ENCODE measurements at regions not wholly inside any gene's neighbourhood (a gene's known extent, or its start where the extent isn't known, plus 50 kb on each side); places are given as distances from the start of the nearest gene placed in this dataset.

DNA sequence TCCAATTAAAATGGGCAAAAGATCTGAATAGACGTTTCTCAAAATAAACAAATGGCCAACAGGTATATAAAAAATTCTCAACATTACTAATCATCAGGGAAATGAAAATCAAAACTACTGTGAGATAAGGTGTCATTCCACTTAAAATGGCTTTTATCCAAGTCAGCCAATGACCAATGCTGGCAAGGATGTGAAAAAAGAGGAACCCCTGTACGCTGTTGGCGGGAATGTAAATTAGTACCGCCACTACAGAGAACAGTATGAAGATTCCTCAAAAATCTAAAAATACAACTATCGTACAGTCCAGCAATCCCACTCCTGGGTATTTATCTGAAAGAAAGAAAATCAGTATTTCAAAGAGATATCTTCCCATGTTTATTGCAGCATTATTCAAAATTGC lies 176.9 kb upstream of the STT3B start:
- no peak overlapping the region for H3K4me3 ChIP-seq (ENCODE audit: control insufficient read depth in 1 of 7, extremely low read depth in 1 of 7, insufficient read depth in 4 of 7, low read depth in 2 of 7, low read length in 6 of 7)
- CTCF ChIA-PET = no interaction called here

DNA sequence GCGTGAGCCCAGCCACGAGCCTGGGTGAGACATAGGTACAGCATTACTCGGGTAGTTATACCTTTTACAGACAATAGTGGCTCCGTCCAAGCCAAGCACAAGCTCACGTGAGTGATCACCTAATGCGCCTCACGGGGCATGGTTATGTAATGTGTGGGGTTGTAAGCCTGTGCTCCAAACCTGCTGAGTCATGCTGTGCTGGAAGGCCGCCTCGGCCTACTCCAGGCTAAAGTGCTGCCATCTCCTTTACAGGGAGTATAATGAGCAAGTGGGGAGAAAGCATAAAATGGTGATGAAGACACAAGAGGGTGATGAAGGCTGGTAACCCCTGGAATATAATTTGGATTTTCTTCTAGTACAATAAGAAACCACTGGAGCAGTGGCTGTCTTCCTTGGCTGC lies 175.8 kb upstream of the STT3B start:
- no peak overlapping the region for H3K4me3 ChIP-seq (ENCODE audit: control insufficient read depth in 1 of 7, extremely low read depth in 1 of 7, insufficient read depth in 4 of 7, low read depth in 2 of 7, low read length in 6 of 7)
- peaks cover 0 to 9% (median 0%) of the 10 kb centered on the region in 5 experiments for H3K9me3 ChIP-seq (ENCODE audit: control extremely low read depth in 1 of 5, control insufficient read depth in 4 of 5, insufficient read depth in 2 of 5, low read depth in 1 of 5, low read length in 4 of 5)
- no peak overlapping the region for H3K27ac ChIP-seq (ENCODE audit: insufficient read depth in 1 of 2, low read depth in 1 of 2, low read length in 2 of 2, poor library complexity in 1 of 2, severe bottlenecking in 2 of 2)
- peak; percentile 26 to 70 (median 57) for DNase-seq
- H3K27me3 ChIP-seq (replicated peaks in 2 of 5; ENCODE audit: control insufficient read depth in 4 of 5, insufficient read depth in 5 of 5, low read length in 4 of 5) = no peaks in the 10 kb centered on the region
- CTCF ChIA-PET = no interaction called here
- no peaks in the 10 kb centered on the region for H3K36me3 ChIP-seq (ENCODE audit: control insufficient read depth in 4 of 4, insufficient read depth in 4 of 4, low read length in 3 of 4)
- WGBS (ENCODE audit: insufficient coverage) = 70% methylated on average over 6 of the region's 9 CpGs
- POLR2A ChIA-PET = no interaction called here
- peaks cover 0 to 8% (median under 1%) of the 10 kb centered on the region in 4 experiments for H3K4me1 ChIP-seq (ENCODE audit: control extremely low read depth in 1 of 4, control insufficient read depth in 4 of 4, insufficient read depth in 4 of 4, low read length in 3 of 4)

More for the DNA sequence above, 176.9 kb upstream of the STT3B start:
- peaks cover 0 to 3% (median 0%) of the 10 kb centered on the region in 4 experiments for H3K4me1 ChIP-seq (ENCODE audit: control extremely low read depth in 1 of 4, control insufficient read depth in 4 of 4, insufficient read depth in 4 of 4, low read length in 3 of 4)
- no peaks in the 10 kb centered on the region for H3K36me3 ChIP-seq (ENCODE audit: control insufficient read depth in 4 of 4, insufficient read depth in 4 of 4, low read length in 3 of 4)
- H3K9me3 ChIP-seq (ENCODE audit: control extremely low read depth in 1 of 5, control insufficient read depth in 4 of 5, insufficient read depth in 2 of 5, low read depth in 1 of 5, low read length in 4 of 5) = peaks cover 0 to 9% (median 0%) of the 10 kb centered on the region in 5 experiments
- peak in 2 of 3 donors; percentile 52 to 61 for DNase-seq
- 93% methylated on average over 3 of the region's 5 CpGs for WGBS (ENCODE audit: insufficient coverage)
- POLR2A ChIA-PET = no interaction called here
- no peak overlapping the region for H3K27ac ChIP-seq (ENCODE audit: insufficient read depth in 1 of 2, low read depth in 1 of 2, low read length in 2 of 2, poor library complexity in 1 of 2, severe bottlenecking in 2 of 2)
- H3K27me3 ChIP-seq (replicated peaks in 2 of 5; ENCODE audit: control insufficient read depth in 4 of 5, insufficient read depth in 5 of 5, low read length in 4 of 5) = no peaks in the 10 kb centered on the region

DNA sequence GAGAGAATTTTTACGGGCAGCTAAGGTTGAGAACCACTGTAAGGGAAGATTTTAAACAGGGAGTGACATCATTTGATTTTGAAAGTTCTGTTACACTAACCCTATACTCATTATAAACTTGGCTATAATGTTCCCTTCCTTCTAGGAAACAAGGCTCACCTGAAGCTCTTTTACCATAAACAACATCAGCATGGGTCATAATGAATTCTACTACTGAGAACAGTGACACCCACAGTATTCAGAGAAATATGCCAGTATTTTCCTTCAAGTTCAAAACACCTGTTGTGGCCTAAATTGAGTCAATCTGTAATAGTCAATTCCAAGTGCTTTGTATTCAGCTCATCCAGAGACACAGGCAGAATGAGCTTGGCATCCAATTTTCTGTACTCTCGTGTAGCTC lies 175.3 kb upstream of the STT3B start:
- Histone ChIP-seq H3K27me3 (replicated peaks in 2 of 5; ENCODE audit: control insufficient read depth in 4 of 5, insufficient read depth in 5 of 5, low read length in 4 of 5) (no peaks in the 10 kb centered on the region), H3K27ac (ENCODE audit: insufficient read depth in 1 of 2, low read depth in 1 of 2, low read length in 2 of 2, poor library complexity in 1 of 2, severe bottlenecking in 2 of 2) (no peak overlapping the region), H3K4me3 (ENCODE audit: control insufficient read depth in 1 of 7, extremely low read depth in 1 of 7, insufficient read depth in 4 of 7, low read depth in 2 of 7, low read length in 6 of 7) (no peak overlapping the region), H3K36me3 (ENCODE audit: control insufficient read depth in 4 of 4, insufficient read depth in 4 of 4, low read length in 3 of 4) (no peaks in the 10 kb centered on the region), H3K9me3 (ENCODE audit: control extremely low read depth in 1 of 5, control insufficient read depth in 4 of 5, insufficient read depth in 2 of 5, low read depth in 1 of 5, low read length in 4 of 5) (peaks cover 0 to 9% (median 0%) of the 10 kb centered on the region in 5 experiments), H3K4me1 (ENCODE audit: control extremely low read depth in 1 of 4, control insufficient read depth in 4 of 4, insufficient read depth in 4 of 4, low read length in 3 of 4) (peaks cover 0 to 8% (median under 1%) of the 10 kb centered on the region in 4 experiments)
- ChIA-PET CTCF (interaction anchor here (1.0 to 1.1 kb wide), 2 partner anchors 70 to 125 kb away, joined by 3 read pairs; no protein-coding TSS in a partner anchor), POLR2A (no interaction called here)
- WGBS (ENCODE audit: insufficient coverage) = 100% methylated on average over 1 of the region's 2 CpGs
- no peak for DNase-seq

DNA sequence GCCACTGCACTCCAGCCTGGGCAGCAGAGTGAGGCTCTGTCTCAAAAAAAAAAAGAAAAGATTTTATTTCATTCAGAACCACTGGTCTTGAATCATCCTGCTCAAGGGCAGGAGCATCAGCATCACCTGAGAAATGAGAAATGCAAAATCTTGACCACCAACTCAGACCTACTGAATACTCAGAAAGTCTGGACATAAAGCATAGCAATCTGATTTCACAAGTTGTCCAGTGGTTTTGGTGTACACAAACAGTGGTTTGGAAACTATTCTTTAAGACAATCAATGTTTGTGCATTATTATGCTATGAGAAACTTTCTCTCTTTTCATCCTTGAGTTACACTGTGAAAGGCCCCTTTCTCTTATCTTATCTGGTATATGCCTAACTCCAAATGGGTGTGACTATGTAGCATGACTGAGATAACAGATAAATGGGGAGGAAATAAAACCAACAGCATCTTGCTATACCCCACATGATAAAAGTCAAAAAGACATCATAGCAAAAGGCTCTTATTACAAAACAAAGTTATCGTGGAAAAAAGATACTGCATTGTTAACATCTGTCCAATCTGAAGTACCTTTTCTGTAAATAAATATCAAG lies 174.2 kb upstream of the STT3B start:
- Histone ChIP-seq H3K27ac (ENCODE audit: insufficient read depth in 1 of 2, low read depth in 1 of 2, low read length in 2 of 2, poor library complexity in 1 of 2, severe bottlenecking in 2 of 2) (no peak overlapping the region), H3K4me1 (ENCODE audit: control extremely low read depth in 1 of 4, control insufficient read depth in 4 of 4, insufficient read depth in 4 of 4, low read length in 3 of 4) (peaks cover 0 to 12% (median under 1%) of the 10 kb centered on the region in 4 experiments), H3K4me3 (ENCODE audit: control insufficient read depth in 1 of 7, extremely low read depth in 1 of 7, insufficient read depth in 4 of 7, low read depth in 2 of 7, low read length in 6 of 7) (no peak overlapping the region), H3K36me3 (ENCODE audit: control insufficient read depth in 4 of 4, insufficient read depth in 4 of 4, low read length in 3 of 4) (no peaks in the 10 kb centered on the region), H3K27me3 (replicated peaks in 2 of 5; ENCODE audit: control insufficient read depth in 4 of 5, insufficient read depth in 5 of 5, low read length in 4 of 5) (no peaks in the 10 kb centered on the region), H3K9me3 (ENCODE audit: control extremely low read depth in 1 of 5, control insufficient read depth in 4 of 5, insufficient read depth in 2 of 5, low read depth in 1 of 5, low read length in 4 of 5) (peaks cover 0 to 9% (median 0%) of the 10 kb centered on the region in 5 experiments)
- DNase-seq = no peak
- CTCF ChIA-PET = interaction anchor here (1.0 to 1.1 kb wide), 2 partner anchors 71 to 126 kb away, joined by 3 read pairs; no protein-coding TSS in a partner anchor
- 100% methylated on average over 1 of the region's 1 CpG for WGBS (ENCODE audit: insufficient coverage)
- POLR2A ChIA-PET = no interaction called here

DNA sequence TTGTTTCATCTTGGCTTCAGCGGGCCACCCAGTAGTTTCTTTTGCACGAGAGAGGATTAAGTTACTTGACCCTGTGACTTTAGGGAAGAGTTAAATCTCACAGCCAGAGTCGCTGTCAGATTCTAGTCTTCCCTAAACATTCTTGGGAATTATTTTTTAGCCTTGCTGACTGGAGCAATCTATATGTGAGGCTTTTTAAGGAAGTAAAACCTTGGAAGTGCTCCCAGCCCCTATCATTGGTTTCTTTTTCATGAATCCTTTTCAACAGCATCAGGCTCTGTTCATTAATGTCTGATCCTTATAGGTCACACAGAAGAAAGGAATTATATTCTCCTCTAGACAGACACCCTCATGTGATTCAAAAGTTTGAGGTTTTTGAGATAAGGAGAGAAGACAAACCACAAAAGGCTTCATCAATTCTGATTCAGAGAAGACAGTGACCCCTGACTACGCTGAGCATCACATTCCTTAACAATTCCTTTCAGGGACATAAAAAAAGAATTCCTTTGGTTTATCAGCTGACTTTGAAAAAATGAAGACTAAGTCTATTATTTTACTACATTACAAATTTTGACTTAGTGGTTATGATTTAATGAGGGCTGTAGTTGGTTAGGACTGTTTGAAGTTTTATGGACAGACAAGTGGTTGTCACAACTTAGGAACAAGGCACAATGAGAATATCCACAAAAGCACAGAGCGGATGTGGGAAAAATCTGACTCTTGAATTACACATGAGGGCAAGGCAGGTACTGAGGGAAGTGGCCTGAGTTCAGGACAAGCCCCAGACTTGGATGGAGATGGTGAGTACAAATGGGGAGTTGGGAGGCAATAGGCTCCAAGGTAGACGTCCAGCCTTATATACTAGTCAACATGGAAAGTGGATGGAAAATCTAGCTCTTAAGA lies 171.1 kb upstream of the STT3B start:
- H3K4me1 ChIP-seq (ENCODE audit: control extremely low read depth in 1 of 4, control insufficient read depth in 4 of 4, insufficient read depth in 4 of 4, low read length in 3 of 4) = peaks cover 0 to 14% (median under 1%) of the 10 kb centered on the region in 4 experiments
- peaks cover 0 to 4% (median 0%) of the 10 kb centered on the region in 5 experiments for H3K9me3 ChIP-seq (ENCODE audit: control extremely low read depth in 1 of 5, control insufficient read depth in 4 of 5, insufficient read depth in 2 of 5, low read depth in 1 of 5, low read length in 4 of 5)
- CTCF ChIA-PET = interaction anchor here (0.8 kb wide), 1 partner anchor 171 kb away, joined by 3 read pairs; the partner anchor contains the start of gene STT3B
- no peak for DNase-seq
- H3K4me3 ChIP-seq (ENCODE audit: control insufficient read depth in 1 of 7, extremely low read depth in 1 of 7, insufficient read depth in 4 of 7, low read depth in 2 of 7, low read length in 6 of 7) = no peak overlapping the region
- no peaks in the 10 kb centered on the region for H3K27me3 ChIP-seq (replicated peaks in 2 of 5; ENCODE audit: control insufficient read depth in 4 of 5, insufficient read depth in 5 of 5, low read length in 4 of 5)
- H3K36me3 ChIP-seq (ENCODE audit: control insufficient read depth in 4 of 4, insufficient read depth in 4 of 4, low read length in 3 of 4) = no peaks in the 10 kb centered on the region
- WGBS (ENCODE audit: insufficient coverage) = 89% methylated on average over 5 of the region's 6 CpGs
- H3K27ac ChIP-seq (ENCODE audit: insufficient read depth in 1 of 2, low read depth in 1 of 2, low read length in 2 of 2, poor library complexity in 1 of 2, severe bottlenecking in 2 of 2) = no peak overlapping the region
- POLR2A ChIA-PET = no interaction called here

DNA sequence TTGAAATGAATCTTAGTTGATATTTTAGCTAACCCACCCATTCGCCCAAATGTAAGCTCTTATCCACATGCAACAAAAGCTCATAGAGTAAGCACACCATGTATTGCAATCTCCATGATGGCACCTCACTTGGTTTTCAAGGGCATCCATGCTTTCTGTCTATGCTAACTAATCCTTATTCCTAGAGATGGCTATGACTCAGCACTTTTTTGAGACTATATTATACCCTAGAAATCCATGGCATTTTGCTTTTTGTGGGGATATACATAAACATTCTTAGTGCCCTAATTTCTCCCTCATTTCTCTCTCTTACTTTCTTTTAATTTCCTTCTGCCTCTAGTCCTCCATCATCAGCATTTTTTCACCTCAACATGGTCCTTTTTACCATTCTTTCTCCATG lies 168.5 kb upstream of the STT3B start:
- H3K27ac ChIP-seq (ENCODE audit: insufficient read depth in 1 of 2, low read depth in 1 of 2, low read length in 2 of 2, poor library complexity in 1 of 2, severe bottlenecking in 2 of 2) = no peak overlapping the region

DNA sequence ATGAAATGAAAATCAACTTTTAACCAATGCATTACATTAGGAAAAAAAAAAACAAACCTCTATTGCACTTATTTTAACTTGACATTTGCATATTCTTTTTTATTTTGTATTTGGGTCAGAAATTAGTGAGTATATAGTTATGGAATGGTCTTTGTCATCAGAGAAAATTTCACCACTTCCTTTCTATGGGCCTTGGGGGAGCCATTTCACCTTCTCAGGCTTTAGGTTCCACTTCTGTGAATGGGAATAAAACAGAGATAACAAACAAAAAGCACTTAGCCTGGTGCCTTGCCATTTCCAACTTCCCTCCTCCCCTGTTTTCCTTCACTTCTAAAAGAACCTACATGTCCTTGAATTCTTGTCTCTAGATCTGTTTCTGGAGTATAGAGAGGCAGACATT lies 168.0 kb upstream of the STT3B start:
- no peak overlapping the region for H3K27ac ChIP-seq (ENCODE audit: insufficient read depth in 1 of 2, low read depth in 1 of 2, low read length in 2 of 2, poor library complexity in 1 of 2, severe bottlenecking in 2 of 2)

More for the DNA sequence above, 168.5 kb upstream of the STT3B start:
- ChIA-PET CTCF (interaction anchor here (0.6 to 0.7 kb wide), 2 partner anchors 11 to 14 kb away, joined by 3 read pairs; no protein-coding TSS in a partner anchor), POLR2A (no interaction called here)
- H3K4me3 ChIP-seq (ENCODE audit: control insufficient read depth in 1 of 7, extremely low read depth in 1 of 7, insufficient read depth in 4 of 7, low read depth in 2 of 7, low read length in 6 of 7) = no peak overlapping the region
- WGBS (ENCODE audit: insufficient coverage) = 100% methylated on average over 1 of the region's 1 CpG
- H3K4me1 ChIP-seq (ENCODE audit: control extremely low read depth in 1 of 4, control insufficient read depth in 4 of 4, insufficient read depth in 4 of 4, low read length in 3 of 4) = peaks cover 0 to 11% (median under 1%) of the 10 kb centered on the region in 4 experiments
- no peak for DNase-seq
- peaks cover 0 to 3% (median 2%) of the 10 kb centered on the region in 5 experiments for H3K9me3 ChIP-seq (ENCODE audit: control extremely low read depth in 1 of 5, control insufficient read depth in 4 of 5, insufficient read depth in 2 of 5, low read depth in 1 of 5, low read length in 4 of 5)
- no peaks in the 10 kb centered on the region for H3K36me3 ChIP-seq (ENCODE audit: control insufficient read depth in 4 of 4, insufficient read depth in 4 of 4, low read length in 3 of 4)
- H3K27me3 ChIP-seq (replicated peaks in 2 of 5; ENCODE audit: control insufficient read depth in 4 of 5, insufficient read depth in 5 of 5, low read length in 4 of 5) = no peaks in the 10 kb centered on the region

More for the DNA sequence above, 168.0 kb upstream of the STT3B start:
- DNase-seq = no peak
- Histone ChIP-seq H3K27me3 (replicated peaks in 2 of 5; ENCODE audit: control insufficient read depth in 4 of 5, insufficient read depth in 5 of 5, low read length in 4 of 5) (no peaks in the 10 kb centered on the region), H3K4me3 (ENCODE audit: control insufficient read depth in 1 of 7, extremely low read depth in 1 of 7, insufficient read depth in 4 of 7, low read depth in 2 of 7, low read length in 6 of 7) (no peak overlapping the region), H3K4me1 (ENCODE audit: control extremely low read depth in 1 of 4, control insufficient read depth in 4 of 4, insufficient read depth in 4 of 4, low read length in 3 of 4) (peaks cover 0 to 15% (median 2%) of the 10 kb centered on the region in 4 experiments), H3K36me3 (ENCODE audit: control insufficient read depth in 4 of 4, insufficient read depth in 4 of 4, low read length in 3 of 4) (no peaks in the 10 kb centered on the region), H3K9me3 (ENCODE audit: control extremely low read depth in 1 of 5, control insufficient read depth in 4 of 5, insufficient read depth in 2 of 5, low read depth in 1 of 5, low read length in 4 of 5) (peaks cover 0 to 3% (median 2%) of the 10 kb centered on the region in 5 experiments)
- CTCF ChIA-PET = no interaction called here
- POLR2A ChIA-PET = no interaction called here
